GM21515 (cell line): ENCODE measurements at regions not wholly inside any gene's neighbourhood (a gene's known extent, or its start where the extent isn't known, plus 50 kb on each side); places are given as distances from the start of the nearest gene placed in this dataset.

Source experiments
- ATAC-seq: cut with Tn5 transposase; IDR thresholded peaks from one replicate; pipeline ENCODE4 v1.9.1; 2021; ENCODE audit not compliant: unreplicated experiment

- ATAC-seq: no peak
Measured at GRCh38 chr3:180185650-180186049, 148.9 kb upstream of the PEX5L start.

GRCh38 chr3:180188512-180189309, 152.0 kb upstream of the PEX5L start:
- peak; percentile 52 for ATAC-seq

- ATAC-seq: peak; percentile 21
Measured at GRCh38 chr3:180189310-180189648, 152.5 kb upstream of the PEX5L start.

DNA sequence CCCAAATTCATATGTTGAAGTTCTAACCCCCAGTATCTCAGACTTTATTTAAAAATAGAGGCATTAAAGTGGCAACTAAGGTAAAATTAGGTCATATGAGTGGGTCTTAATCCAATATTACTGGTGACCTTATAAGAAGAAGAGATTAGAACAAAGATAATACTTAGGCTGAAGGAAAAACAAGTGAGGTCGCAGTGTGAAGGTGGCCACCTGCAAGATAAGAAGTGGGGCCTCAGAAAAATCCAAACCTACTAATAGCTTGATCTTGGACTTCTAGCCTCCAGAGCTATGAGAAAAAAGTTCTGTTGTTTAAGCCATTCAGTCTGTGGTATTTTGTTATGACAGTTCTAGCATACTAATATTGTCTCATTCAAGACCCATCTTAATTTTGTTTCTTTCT, 159.9 kb upstream of the PEX5L start:
- ATAC-seq: no peak

DNA sequence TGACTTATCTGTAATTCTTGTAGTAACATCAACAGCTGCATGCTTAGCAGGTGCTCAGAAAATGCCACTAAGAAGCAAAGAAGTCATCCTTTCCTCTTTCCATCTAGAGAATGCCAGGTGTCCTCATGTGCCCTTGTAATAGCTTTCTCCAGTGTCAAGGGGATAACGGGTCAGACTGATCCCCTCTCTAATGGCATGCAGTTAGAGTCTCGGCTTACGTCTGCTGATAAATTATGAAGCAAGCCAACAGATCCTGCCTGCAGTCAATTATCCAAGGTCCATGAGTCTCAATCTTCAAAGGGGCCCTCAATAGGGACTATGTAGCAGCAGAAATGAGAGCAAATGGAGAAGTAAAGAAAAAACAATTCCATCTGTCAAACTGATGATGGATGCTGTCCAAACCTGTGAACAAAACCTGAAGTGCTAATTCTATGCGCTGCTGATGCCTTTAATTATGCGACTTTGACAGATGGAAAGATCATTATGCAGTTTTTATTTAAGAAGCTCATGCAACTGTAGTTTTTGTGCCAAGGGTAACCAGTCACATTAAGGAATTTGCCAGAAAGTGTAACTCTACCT, 162.8 kb upstream of the PEX5L start:
- ATAC-seq: no peak

- no peak for ATAC-seq
Measured at GRCh38 chr3:180215866-180216265, 179.1 kb upstream of the PEX5L start.

GRCh38 chr3:180223268-180223667, 186.5 kb upstream of the PEX5L start:
- ATAC-seq: no peak

DNA sequence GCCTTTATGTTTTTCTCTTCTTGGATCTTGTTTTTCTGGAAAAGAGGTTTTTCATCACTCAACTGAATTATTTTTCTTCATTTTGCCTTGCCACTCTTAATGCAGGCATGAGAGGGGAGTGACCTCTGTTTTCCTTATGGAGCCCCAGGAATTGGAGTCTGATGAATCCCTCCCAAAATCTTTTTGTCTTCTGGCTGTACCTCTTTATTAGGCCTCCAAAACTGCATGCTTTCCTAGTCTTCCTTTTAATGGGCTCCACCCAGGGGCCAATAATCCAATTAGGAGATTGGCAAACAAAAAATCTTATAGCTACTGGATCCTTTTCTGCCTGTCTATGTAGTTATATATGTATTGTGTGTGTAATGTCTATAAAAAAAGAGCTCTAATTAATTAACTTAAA, 192.4 kb upstream of the PEX5L start:
- no peak for ATAC-seq

DNA sequence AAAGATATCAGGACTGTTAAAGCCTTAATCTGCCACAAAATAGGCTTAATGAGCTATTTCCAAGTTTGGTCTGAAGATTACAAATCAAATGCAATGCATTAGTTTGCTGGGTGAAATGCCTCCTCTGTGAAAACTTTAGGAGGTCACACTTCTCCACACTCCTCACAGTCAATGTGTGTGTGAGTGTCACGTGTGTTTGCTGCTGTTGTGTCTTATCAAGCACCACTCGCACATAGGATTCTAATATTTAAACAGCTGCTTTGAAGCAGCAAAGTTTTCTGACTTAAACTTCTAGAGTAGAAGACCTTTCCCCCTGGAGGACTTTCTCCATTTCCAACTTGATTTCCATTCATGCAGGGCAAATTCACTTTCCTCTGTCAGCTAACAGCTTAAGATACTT, 203.2 kb upstream of the PEX5L start:
- no peak for ATAC-seq

DNA sequence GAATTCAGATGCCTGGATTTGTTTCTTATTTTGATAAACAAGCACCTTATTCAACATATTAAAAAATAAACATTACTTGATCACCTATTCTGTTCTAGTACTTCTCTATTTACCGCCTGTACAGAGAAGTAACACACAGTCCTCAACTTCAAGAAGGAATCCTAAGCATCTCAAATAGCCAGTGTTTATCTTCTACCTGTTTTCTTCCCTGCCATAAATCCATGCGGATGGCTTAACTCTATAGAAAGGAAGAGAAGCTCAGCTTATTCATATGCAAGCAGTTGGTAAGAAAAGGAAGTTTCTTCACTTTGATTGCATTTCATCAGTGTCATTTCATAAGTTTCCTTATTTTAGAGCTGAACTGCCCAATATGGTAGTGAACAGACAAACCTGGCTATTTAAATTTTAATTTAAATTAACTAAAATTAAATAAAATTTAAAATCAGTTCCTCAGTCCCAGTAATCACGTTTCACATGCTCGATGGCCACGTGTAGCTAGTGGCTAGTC, 210.0 kb upstream of the PEX5L start:
- ATAC-seq: no peak

- no peak for ATAC-seq
Measured at GRCh38 chr3:180250172-180250571, 213.4 kb upstream of the PEX5L start.

GRCh38 chr3:180252683-180253082, 215.9 kb upstream of the PEX5L start:
- ATAC-seq: no peak

- ATAC-seq: no peak
Measured at GRCh38 chr3:180253283-180253682, 216.5 kb upstream of the PEX5L start.

DNA sequence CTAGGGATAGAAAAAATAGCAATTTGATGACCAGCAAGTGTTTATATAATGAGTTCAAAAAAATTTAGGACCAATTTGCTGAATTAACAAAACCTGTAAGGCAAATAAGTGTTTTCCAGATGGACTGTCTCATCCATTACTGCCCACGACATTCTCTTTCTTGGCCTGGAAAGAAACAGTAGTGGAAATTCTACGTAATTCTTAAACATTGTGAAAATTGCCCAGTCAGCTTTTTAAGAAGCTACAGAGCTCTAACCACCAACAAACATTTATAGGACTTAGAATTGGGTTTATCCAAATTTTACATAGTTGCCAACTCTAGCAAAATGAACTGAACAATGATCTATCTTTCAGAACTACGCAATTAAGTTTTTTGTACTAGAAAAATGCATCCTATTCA, 227.7 kb upstream of the PEX5L start:
- ATAC-seq: no peak

DNA sequence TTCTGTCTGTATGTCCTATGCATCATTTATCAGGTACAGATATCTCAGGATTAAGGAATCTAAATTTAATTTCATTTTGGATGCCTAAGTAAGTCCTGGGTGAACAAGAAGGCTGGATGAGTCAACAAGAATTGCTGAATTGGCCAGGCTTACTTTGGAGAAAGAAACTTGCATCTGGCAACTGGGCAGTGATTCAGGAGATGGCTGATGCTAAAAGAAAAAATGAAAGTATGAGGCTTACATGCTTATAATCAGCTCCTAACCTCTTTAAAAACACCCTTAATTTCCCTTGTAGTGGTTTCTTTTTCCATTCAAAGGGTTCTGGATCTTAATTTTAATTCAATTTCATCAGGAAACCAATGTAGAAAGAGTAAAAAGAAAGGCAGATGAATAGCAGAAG, 228.8 kb upstream of the PEX5L start:
- ATAC-seq: no peak

GRCh38 chr3:180267202-180267843, 230.6 kb upstream of the PEX5L start:
- ATAC-seq: peak; percentile 100

DNA sequence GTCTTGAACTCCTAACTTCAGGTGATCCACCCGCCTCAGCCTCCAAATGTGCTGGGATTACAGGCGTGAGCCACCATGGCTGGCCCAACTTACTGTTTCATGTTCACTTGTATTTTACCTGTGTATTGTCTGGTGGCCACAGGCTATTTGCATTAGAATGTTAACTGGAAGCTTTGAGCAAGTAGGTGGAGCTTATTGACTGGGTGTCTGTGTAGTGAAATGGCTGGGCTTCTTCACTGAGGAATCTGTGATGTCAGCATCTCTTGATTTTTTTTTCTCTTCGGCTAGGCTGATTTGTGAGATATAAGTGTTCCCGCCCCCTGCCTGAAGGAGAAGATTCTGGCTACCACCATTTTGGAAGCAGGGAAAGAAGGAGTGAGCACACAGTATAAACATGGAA, 237.8 kb upstream of the PEX5L start:
- ATAC-seq: no peak

DNA sequence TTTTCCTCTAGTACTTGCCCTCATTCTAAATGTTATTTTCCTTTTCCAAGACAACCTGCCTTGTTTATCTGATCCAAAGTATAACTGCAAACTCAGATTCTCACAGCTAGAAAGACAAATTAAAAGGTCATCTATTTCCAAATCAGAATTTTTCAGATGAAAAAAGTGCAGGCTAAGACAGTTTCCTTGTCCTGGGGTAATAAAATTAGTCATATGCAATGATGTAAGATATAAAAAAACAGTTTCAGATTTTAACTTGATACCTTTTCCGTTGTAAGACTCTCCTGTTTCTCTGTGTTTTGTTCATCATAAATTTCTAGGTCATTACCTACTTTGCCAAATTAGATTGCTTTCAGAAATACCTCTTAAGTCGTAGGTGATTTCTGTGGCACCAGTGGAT, 238.4 kb upstream of the PEX5L start:
- ATAC-seq: no peak

- no peak for ATAC-seq
Measured at GRCh38 chr3:180277041-180277440, 240.3 kb upstream of the PEX5L start.

DNA sequence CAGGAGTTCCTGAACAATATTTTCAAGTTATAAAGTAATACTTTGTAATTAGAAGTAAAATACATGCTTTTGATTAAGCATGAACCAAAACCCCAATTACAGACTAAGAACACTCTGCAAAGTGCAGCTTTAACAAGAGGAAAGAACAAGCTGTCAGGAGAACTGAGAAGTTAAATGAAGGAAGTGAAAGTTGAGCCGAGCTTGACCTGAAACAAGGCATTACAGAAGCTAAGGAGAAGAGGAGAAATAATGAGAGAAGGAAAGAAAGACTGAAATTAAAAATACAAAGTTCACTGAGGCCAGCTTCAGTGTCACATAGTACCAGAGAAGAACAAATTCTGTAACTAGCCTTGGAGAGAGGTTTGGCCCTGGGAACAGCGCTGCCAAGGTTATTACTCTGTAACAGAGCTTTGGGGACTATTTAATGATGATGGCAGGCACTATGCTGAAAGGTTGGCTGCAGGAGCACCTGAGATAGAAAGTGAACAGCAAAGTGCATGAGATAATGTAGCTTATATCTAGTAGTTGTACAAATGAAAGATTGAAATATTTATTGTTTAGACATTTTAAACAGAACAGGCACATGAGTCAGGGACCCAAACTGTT, 241.9 kb upstream of the PEX5L start:
- ATAC-seq: peak; percentile 97

DNA sequence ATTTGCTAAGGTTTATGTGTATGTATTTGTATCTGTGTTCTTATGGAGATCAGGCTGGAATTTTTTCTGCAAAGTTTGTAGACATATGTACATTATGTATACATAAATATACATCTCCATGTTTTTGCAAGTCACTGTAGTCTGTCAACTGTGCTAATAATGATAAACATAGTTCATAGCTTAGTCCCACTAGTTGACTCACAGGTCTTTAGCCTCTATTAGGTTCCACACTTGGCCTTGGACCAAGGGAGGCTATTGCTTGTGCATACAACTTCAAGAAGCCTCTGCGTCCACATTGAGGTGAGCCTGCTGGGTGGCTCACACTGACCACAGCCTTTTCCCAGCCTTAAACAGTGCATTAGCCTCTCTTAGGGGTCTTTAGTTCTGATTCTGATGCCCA, 243.8 kb upstream of the PEX5L start:
- ATAC-seq: no peak

- ATAC-seq: no peak
Measured at GRCh38 chr3:180282386-180282785, 245.6 kb upstream of the PEX5L start.
